Femur (tissue), 1 donor: ENCODE measurements at regions not wholly inside any gene's neighbourhood (a gene's known extent, or its start where the extent isn't known, plus 50 kb on each side); places are given as distances from the start of the nearest gene placed in this dataset.

ENCODE experiments used
- DNase-seq: peaks from one replicate; pipeline ENCODE4 v3.0.0-alpha.2; 2017

DNA sequence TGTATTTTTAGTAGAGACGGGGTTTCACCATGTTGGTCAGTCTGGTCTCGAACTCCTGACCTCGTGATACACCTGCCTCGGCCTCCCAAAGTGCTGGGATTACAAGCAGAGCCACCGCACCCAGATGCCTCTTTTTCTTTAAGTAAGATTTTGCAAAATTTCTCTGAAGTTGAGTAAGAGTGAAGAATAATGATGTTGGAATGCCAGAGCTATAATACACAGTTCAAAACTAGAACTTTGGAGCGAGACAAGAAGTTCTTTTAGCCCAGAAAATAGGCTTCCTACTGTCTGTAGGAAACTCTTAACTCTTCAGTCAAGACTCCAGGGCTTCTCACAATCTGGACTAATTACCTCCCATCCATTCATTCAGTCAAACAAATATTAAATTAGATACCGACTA lies 51.4 kb downstream of the MARCHF4 start:
- DNase-seq: no peak

DNA sequence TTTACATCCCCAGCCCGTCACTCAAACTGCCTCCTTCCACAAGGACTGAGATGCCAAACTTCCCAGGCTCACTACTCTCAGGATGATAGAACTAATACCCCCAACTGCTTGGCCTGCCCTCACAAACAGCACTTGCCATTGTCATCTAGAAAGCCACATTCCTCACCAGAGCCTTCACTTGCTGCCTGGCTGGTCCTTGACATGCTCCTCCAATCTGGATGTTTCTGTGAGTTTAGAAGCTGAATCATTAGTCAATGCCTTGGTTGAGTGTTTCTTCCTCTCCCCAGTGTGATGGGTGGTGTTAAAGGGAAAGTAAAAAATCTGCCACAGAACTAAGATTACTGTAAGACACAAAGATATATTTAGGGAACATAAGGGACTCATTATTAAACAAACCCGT lies 52.5 kb downstream of the MARCHF4 start:
- DNase-seq: no peak

- no peak for DNase-seq
Observed at GRCh38 chr2:216318521-216318874, 53.8 kb downstream of the MARCHF4 start.

GRCh38 chr2:216317831-216318520 lies 54.3 kb downstream of the MARCHF4 start:
- no peak for DNase-seq

- no peak for DNase-seq
Observed at GRCh38 chr2:216316743-216317142, 55.5 kb downstream of the MARCHF4 start.

DNA sequence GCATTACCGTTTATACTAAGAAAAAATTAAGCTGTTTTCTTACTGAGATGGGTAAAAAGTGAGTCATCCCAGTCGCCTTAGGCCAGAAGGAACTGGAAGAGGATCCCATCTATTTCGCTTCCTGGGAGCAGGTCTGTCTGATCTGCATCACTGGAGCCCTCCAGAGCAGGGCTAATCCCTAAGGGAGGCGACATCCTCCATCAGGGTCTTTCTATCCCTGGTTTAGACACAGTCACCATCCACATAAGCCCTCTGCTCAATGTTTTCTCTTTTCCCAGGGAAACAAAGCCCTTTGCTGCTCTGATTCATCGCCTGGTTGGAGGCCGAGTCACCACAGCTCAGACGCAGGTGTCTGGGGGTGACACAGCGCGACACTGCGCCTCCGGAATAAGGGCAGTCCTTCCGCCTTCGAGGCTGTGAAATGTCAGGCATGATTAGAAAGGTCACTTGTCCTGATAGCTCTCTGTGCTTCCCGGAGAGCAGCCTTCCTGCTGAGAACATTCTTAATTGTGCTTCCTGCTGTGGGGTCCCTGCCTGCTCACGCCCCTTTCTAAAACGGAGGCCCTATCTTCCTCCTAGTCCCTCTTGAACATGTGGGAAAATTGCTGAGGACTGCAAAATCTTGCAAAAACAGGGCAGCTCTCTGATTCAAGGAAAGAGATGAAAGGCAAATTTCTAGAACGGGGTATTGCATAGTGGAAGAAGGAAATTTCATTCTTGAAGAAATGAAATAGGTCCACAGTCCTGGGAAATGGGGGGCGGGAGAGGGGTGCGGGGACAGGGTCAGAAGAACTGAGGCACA lies 56.3 kb downstream of the MARCHF4 start:
- DNase-seq: no peak

DNA sequence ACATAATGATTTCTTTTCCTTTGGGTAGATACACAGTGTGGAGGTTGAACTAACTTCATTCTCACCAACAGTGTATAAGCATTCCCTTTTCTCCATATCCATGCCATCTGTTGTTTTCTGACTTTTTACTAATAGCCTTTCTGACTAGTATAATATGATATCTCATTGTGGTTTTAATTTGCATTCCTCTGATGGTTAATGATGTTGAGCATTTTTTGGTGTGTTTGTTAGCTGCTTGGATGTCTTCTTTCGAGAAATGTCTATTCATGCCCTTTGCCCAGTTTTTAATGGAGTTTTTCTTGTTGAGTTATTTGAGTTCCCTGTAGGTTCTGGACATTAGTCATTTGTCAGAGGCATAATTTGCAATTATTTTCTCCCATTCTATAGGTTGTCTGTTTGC lies 59.8 kb downstream of the MARCHF4 start:
- DNase-seq: no peak

DNA sequence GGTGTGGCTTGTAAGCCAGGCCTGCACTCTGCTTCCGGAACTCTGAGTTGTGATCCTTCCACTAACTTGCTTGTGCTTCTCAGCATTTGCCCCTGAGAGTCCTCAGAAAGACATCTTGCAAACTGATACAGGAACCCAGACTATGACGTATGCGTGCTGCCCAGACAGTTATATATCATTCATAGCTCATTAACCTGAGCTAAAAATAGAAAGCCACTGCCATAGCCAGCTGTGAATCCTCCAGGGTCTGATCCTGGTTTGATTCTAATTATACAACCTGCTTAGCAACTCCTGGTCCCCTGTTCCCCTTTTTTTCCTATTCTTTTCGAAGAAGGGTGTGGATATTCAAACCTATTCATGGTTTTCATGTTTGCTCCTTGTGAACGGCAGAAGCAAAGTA lies 63.7 kb downstream of the MARCHF4 start:
- DNase-seq: no peak

- no peak for DNase-seq
Observed at GRCh38 chr2:216307496-216307895, 64.8 kb downstream of the MARCHF4 start.

DNA sequence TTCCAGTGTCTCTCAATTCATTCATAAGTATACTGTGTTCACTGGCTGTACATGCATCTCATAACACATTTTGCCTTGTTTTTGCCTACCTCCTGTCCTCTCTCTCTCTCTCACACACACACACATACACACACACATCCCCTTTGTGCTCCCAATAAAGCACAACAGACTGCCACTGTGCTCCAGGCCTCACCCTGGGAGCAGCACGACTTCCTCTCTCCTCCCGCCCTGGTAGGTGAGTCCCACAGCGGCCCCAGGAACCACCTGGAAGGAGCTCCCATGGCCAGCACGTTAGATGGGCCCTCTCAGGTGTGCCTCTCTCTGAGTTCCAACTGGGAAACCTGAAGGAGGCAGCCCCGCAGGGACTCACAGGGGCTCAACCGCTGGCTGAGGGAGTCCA lies 65.4 kb downstream of the MARCHF4 start:
- DNase-seq: no peak

DNA sequence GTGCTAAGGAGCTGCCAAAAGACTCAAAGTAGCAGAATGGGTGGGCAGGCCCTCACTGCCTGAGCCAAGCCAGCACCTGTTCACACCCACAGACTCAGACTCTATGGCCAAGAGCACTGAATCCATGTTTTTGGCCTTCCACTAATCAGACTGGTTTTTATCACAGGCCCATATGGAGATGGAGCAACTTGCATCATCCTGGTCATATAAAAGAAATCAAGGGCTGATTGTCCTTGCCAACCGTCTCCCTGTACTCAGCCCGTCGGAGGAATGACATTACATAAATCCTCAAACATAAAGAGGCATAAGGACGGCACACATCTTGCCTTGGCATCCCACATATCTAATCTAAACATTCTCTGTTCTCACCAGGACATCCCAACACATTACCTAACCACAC lies 66.7 kb downstream of the MARCHF4 start:
- no peak for DNase-seq

GRCh38 chr2:216302981-216303676 lies 69.2 kb downstream of the MARCHF4 start:
- DNase-seq: no peak

- DNase-seq: no peak
Observed at GRCh38 chr2:216300906-216301305, 71.4 kb downstream of the MARCHF4 start.

- DNase-seq: no peak
Observed at GRCh38 chr2:216299588-216299987, 72.7 kb downstream of the MARCHF4 start.

DNA sequence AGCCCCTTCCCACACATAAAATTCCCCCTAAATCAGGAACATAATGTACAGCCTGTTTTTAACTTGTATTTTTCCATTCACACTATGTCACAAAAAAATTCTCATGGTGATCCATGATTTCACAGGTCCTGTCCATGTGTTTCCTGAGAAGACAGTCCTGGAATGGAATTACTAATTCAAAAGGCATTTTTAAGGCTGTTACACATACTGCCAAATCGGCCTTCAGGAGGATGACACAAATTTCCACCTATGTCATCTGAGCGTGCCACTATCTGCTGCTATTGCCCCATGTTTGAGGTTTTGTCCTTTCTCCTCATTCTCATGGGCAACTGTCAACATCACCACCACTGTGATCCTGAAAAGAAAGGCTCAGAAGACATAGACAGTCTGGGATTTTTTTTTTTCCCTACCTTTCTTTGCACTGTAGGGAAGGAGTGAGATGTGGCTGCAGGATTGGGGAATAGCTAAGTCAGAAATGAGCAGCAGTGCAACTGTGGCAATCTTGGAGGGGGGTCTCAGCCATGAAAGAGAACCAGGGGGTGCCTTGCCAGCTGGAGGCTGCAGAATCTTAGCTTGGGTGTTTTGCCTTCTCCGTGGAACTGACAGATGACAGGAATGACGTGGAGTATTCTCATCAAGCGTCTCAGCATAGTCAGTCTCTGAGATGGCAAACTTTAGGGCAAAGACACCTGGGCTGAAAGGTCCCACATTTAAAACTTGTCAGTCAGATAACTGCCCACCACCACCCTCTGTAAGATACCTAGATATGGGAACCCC lies 73.4 kb downstream of the MARCHF4 start:
- no peak for DNase-seq

- DNase-seq: no peak
Observed at GRCh38 chr2:216296856-216297255, 75.4 kb downstream of the MARCHF4 start.

DNA sequence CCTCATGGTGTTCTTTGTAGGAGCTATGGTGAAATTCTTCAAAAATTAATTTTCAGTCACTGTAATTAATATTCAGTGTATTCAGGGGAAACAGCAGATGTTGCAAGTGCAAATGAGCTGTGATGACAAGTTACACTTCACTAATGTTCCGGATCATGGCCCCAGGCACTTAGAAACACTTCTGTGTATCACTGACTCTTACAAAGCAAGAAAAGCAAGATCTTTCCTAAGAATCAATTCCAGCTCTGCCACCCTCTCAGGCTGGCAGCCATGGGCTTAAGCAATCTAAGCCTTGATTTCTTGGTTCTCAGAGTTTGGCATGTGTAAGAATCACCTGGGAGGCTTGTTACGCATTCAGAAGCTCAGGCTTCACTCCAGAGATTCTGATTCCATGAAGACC lies 78.0 kb downstream of the MARCHF4 start:
- DNase-seq: no peak

- no peak for DNase-seq
Observed at GRCh38 chr2:216293883-216294282, 78.4 kb downstream of the MARCHF4 start.

- no peak for DNase-seq
Observed at GRCh38 chr2:216292886-216293301, 79.4 kb downstream of the MARCHF4 start.

GRCh38 chr2:216292475-216292874 lies 79.8 kb downstream of the MARCHF4 start:
- DNase-seq: no peak

DNA sequence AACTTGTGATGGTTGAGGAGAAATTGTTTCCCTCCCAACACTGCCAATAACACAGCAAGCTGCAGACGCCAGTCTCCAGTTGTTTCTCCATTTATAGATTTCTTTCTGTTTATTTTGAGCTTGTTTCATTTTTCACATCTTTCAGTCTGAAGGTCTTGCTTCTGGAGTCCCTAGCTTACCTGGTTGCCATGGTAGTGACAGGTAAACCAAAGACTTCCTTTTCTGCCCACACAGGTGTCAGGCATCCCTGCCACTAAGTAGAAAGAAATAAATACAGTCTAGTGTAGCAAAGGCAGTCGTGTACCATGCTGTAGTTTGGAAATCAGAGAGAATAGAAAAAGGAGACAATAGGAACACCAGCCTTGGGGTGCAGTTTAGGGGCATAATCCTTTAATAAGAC lies 82.8 kb downstream of the MARCHF4 start:
- DNase-seq: no peak

DNA sequence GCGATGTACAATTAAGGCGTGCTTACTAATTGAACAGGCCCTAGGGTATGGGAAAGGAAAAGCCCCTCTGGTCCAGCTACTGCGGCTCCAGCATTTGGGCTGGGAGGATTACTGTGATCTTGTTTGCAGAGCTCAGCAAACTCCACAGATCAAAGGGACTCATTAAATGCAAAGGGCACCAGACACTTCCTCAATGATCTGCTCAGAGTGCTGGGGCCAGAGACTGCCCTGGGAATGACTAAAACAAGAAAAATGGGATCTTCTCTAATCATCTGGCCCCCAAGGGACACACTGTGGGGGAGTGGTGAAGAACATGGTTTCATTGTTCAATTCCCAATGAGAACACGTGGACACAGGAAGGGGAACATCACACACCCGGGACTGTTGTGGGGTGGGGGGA lies 85.0 kb downstream of the MARCHF4 start:
- no peak for DNase-seq

GRCh38 chr2:216286616-216287231 lies 85.6 kb downstream of the MARCHF4 start:
- no peak for DNase-seq
